ENCODE measurements at regions not wholly inside any gene's neighbourhood (a gene's known extent, or its start where the extent isn't known, plus 50 kb on each side); places are given as distances from the start of the nearest gene placed in this dataset.

DNA sequence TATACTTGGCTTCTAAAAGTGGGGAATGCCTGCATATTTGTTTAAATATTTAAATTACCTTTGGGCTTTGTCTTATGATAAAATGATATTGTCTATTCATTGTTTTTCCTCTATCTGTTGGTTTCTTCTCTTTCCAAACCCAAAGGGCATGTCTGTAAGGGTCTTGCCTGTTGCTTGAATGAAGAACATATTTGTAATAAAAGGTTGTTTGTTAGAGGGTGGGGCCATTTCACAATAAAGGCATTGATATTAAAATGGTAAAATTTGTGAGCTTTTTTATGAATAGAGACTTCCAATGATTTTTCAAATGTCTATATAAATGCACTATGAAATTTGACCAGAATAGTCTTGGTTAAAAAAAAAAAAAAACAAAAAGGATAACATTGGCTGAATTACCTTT lies 105.2 kb downstream of the DKK1 start:
- H3K27me3 ChIP-seq (ENCODE audit: insufficient read depth, low read length), result no peaks in the 10 kb centered on the region
- H3K4me1 ChIP-seq (ENCODE audit: insufficient read depth, low read length), result no peaks in the 10 kb centered on the region
- FAIRE-seq, result no peak
- no peak for DNase-seq (ENCODE audit: low read depth)
- Mint-ChIP-seq H3K4me3 (ENCODE audit: unreplicated experiment) (no peak overlapping the region), H3K9me3 (ENCODE audit: unreplicated experiment) (no peaks in the 10 kb centered on the region), H3K27me3 (ENCODE audit: low read depth, unreplicated experiment) (no peaks in the 10 kb centered on the region), H3K4me1 (ENCODE audit: low read depth, unreplicated experiment) (no peaks in the 10 kb centered on the region), H3K36me3 (ENCODE audit: low read depth, unreplicated experiment) (no peaks in the 10 kb centered on the region), H3K27ac (ENCODE audit: unreplicated experiment) (no peak overlapping the region)
- no peaks in the 10 kb centered on the region for H4K20me1 ChIP-seq (ENCODE audit: insufficient read depth, low read length)
- TF ChIP-seq, protein P1, sequence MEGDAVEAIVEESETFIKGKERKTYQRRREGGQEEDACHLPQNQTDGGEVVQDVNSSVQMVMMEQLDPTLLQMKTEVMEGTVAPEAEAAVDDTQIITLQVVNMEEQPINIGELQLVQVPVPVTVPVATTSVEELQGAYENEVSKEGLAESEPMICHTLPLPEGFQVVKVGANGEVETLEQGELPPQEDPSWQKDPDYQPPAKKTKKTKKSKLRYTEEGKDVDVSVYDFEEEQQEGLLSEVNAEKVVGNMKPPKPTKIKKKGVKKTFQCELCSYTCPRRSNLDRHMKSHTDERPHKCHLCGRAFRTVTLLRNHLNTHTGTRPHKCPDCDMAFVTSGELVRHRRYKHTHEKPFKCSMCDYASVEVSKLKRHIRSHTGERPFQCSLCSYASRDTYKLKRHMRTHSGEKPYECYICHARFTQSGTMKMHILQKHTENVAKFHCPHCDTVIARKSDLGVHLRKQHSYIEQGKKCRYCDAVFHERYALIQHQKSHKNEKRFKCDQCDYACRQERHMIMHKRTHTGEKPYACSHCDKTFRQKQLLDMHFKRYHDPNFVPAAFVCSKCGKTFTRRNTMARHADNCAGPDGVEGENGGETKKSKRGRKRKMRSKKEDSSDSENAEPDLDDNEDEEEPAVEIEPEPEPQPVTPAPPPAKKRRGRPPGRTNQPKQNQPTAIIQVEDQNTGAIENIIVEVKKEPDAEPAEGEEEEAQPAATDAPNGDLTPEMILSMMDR (IDR thresholded peaks at IDR 0.05; ENCODE audit: insufficient read depth, low read depth, low read length), result no peak
- no peak for TF ChIP-seq EZH2 (IDR thresholded peaks at IDR 0.05; ENCODE audit: insufficient read depth, low read length)
- no peak overlapping the region for H3K4me3 ChIP-seq (ENCODE audit: insufficient read depth, low read depth, low read length)
- no peak overlapping the region for H2AFZ ChIP-seq (ENCODE audit: low read depth, low read length)
- no peaks in the 10 kb centered on the region for H3K79me2 ChIP-seq (ENCODE audit: insufficient read depth, low read length)
- no peaks in the 10 kb centered on the region for H3K36me3 ChIP-seq (ENCODE audit: insufficient read depth, low read length)
- H3K9me3 ChIP-seq (ENCODE audit: insufficient read depth, low read depth, low read length), result no peaks in the 10 kb centered on the region
- no peak overlapping the region for H3K4me2 ChIP-seq (ENCODE audit: low read length)
- no peak overlapping the region for H3K9ac ChIP-seq (ENCODE audit: low read length)
- H3K27ac ChIP-seq (ENCODE audit: low read depth, low read length), result no peak overlapping the region

DNA sequence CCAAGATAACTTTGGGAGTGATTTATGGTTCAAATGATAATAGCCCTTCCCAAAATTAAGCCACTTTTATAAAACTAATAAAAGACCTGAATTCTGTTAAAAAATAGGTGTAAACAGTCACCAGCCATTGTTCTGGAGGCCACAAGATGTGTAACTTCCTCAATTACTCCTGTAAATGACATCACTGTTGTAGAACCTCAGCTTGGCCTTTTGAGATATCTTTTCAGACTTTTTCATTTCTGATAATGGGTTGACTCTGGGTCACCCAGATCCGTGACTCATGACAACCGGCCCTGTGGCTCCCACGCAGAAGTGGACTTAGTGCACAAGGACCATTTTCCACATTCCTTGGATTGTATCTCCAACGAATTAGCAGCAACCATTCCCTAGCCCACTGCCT lies 106.6 kb downstream of the DKK1 start:
- TF ChIP-seq EZH2 (IDR thresholded peaks at IDR 0.05; ENCODE audit: insufficient read depth, low read length), result no peak
- TF ChIP-seq, protein P1 (IDR thresholded peaks at IDR 0.05; ENCODE audit: insufficient read depth, low read depth, low read length), result no peak
- no peaks in the 10 kb centered on the region for H4K20me1 ChIP-seq (ENCODE audit: insufficient read depth, low read length)
- H3K27me3 Mint-ChIP-seq (ENCODE audit: low read depth, unreplicated experiment), result no peaks in the 10 kb centered on the region
- H3K4me3 Mint-ChIP-seq (ENCODE audit: unreplicated experiment), result no peak overlapping the region
- no peaks in the 10 kb centered on the region for H3K79me2 ChIP-seq (ENCODE audit: insufficient read depth, low read length)
- no peaks in the 10 kb centered on the region for H3K4me1 Mint-ChIP-seq (ENCODE audit: low read depth, unreplicated experiment)
- no peak overlapping the region for H3K9ac ChIP-seq (ENCODE audit: low read length)
- no peaks in the 10 kb centered on the region for H3K36me3 ChIP-seq (ENCODE audit: insufficient read depth, low read length)
- no peak overlapping the region for H3K27ac ChIP-seq (ENCODE audit: low read depth, low read length)
- no peaks in the 10 kb centered on the region for H3K9me3 Mint-ChIP-seq (ENCODE audit: unreplicated experiment)
- no peak overlapping the region for H2AFZ ChIP-seq (ENCODE audit: low read depth, low read length)
- H3K4me3 ChIP-seq (ENCODE audit: insufficient read depth, low read depth, low read length), result no peak overlapping the region
- peak; percentile 68 for DNase-seq (ENCODE audit: low read depth)
- no peak for FAIRE-seq
- H3K36me3 Mint-ChIP-seq (ENCODE audit: low read depth, unreplicated experiment), result no peaks in the 10 kb centered on the region
- no peaks in the 10 kb centered on the region for H3K9me3 ChIP-seq (ENCODE audit: insufficient read depth, low read depth, low read length)
- no peak overlapping the region for H3K4me2 ChIP-seq (ENCODE audit: low read length)
- peak overlapping the region; percentile 53 for H3K27ac Mint-ChIP-seq (ENCODE audit: unreplicated experiment)
- H3K27me3 ChIP-seq (ENCODE audit: insufficient read depth, low read length), result no peaks in the 10 kb centered on the region
- no peaks in the 10 kb centered on the region for H3K4me1 ChIP-seq (ENCODE audit: insufficient read depth, low read length)

DNA sequence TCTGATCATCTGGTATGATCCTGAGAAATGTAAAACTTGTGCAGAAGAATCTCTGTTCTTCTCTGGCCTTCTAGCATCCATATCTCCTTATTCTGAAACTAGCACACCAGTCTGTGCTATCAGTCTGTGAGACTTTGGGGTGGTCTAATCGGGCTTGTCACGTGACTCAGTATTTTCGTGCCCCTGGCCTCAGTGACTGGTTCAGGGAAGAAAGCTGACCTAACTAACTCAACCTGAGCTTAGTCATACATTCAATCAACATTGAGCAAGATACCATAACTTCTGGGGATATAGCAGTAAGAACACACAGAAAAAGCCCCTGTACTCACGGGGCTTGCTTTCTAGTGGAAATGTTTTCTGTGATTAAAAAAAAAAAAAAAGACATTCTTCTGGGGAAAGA lies 109.3 kb downstream of the DKK1 start:
- no peak for TF ChIP-seq EZH2 (IDR thresholded peaks at IDR 0.05; ENCODE audit: insufficient read depth, low read length)
- TF ChIP-seq, protein P1 (IDR thresholded peaks at IDR 0.05; ENCODE audit: insufficient read depth, low read depth, low read length), result no peak
- H3K4me3 ChIP-seq (ENCODE audit: insufficient read depth, low read depth, low read length), result no peak overlapping the region

More for the DNA sequence above, 109.3 kb downstream of the DKK1 start:
- H3K9ac ChIP-seq (ENCODE audit: low read length), result no peak overlapping the region
- Mint-ChIP-seq H3K9me3 (ENCODE audit: unreplicated experiment) (no peaks in the 10 kb centered on the region), H3K27me3 (ENCODE audit: low read depth, unreplicated experiment) (no peaks in the 10 kb centered on the region), H3K4me1 (ENCODE audit: low read depth, unreplicated experiment) (no peaks in the 10 kb centered on the region), H3K36me3 (ENCODE audit: low read depth, unreplicated experiment) (no peaks in the 10 kb centered on the region), H3K27ac (ENCODE audit: unreplicated experiment) (no peak overlapping the region), H3K4me3 (ENCODE audit: unreplicated experiment) (no peak overlapping the region)
- FAIRE-seq (no peak), DNase-seq (ENCODE audit: low read depth) (peak; percentile 12)
- no peaks in the 10 kb centered on the region for H3K36me3 ChIP-seq (ENCODE audit: insufficient read depth, low read length)
- no peak overlapping the region for H3K27ac ChIP-seq (ENCODE audit: low read depth, low read length)
- H4K20me1 ChIP-seq (ENCODE audit: insufficient read depth, low read length), result no peaks in the 10 kb centered on the region
- H2AFZ ChIP-seq (ENCODE audit: low read depth, low read length), result no peak overlapping the region
- H3K4me2 ChIP-seq (ENCODE audit: low read length), result no peak overlapping the region
- no peaks in the 10 kb centered on the region for H3K79me2 ChIP-seq (ENCODE audit: insufficient read depth, low read length)
- no peaks in the 10 kb centered on the region for H3K27me3 ChIP-seq (ENCODE audit: insufficient read depth, low read length)
- H3K9me3 ChIP-seq (ENCODE audit: insufficient read depth, low read depth, low read length), result no peaks in the 10 kb centered on the region
- no peaks in the 10 kb centered on the region for H3K4me1 ChIP-seq (ENCODE audit: insufficient read depth, low read length)

All from astrocyte (in vitro differentiated cells and primary cell).